GM21723 (cell line): ENCODE measurements at regions not wholly inside any gene's neighbourhood (a gene's known extent, or its start where the extent isn't known, plus 50 kb on each side); places are given as distances from the start of the nearest gene placed in this dataset.

ENCODE experiments used
- ATAC-seq: cut with Tn5 transposase; IDR thresholded peaks from one replicate; pipeline ENCODE4 v1.9.1; 2021; ENCODE audit warnings: mild to moderate bottlenecking, moderate library complexity; ENCODE audit not compliant: unreplicated experiment

- ATAC-seq, result no peak
These were observed 814.1 kb upstream of the SALL3 start for GRCh38 chr18:78165525-78165924.

- ATAC-seq, result no peak
These were observed 811.1 kb upstream of the SALL3 start for GRCh38 chr18:78168526-78168925.

GRCh38 chr18:78169174-78169864, 810.3 kb upstream of the SALL3 start:
- no peak for ATAC-seq

GRCh38 chr18:78171954-78172353, 807.7 kb upstream of the SALL3 start:
- ATAC-seq, result no peak

GRCh38 chr18:78174737-78175136, 804.9 kb upstream of the SALL3 start:
- ATAC-seq, result no peak

GRCh38 chr18:78178812-78179211, 800.8 kb upstream of the SALL3 start:
- ATAC-seq, result no peak

GRCh38 chr18:78180741-78181140, 798.9 kb upstream of the SALL3 start:
- no peak for ATAC-seq

- ATAC-seq, result no peak
These were observed 795.8 kb upstream of the SALL3 start for GRCh38 chr18:78183815-78184214.

- no peak for ATAC-seq
These were observed 788.3 kb upstream of the SALL3 start for GRCh38 chr18:78191276-78191675.

- no peak for ATAC-seq
These were observed 787.6 kb upstream of the SALL3 start for GRCh38 chr18:78192054-78192453.

GRCh38 chr18:78196280-78196679, 783.3 kb upstream of the SALL3 start:
- ATAC-seq, result no peak

- ATAC-seq, result no peak
These were observed 780.6 kb upstream of the SALL3 start for GRCh38 chr18:78199002-78199401.

GRCh38 chr18:78199611-78200010, 780.0 kb upstream of the SALL3 start:
- ATAC-seq, result no peak

GRCh38 chr18:78207942-78208341, 771.7 kb upstream of the SALL3 start:
- no peak for ATAC-seq

- no peak for ATAC-seq
These were observed 771.2 kb upstream of the SALL3 start for GRCh38 chr18:78208461-78208860.

GRCh38 chr18:78213361-78213994, 766.1 kb upstream of the SALL3 start:
- ATAC-seq, result no peak

GRCh38 chr18:78221496-78221895, 758.1 kb upstream of the SALL3 start:
- no peak for ATAC-seq

GRCh38 chr18:78228974-78229373, 750.6 kb upstream of the SALL3 start:
- ATAC-seq, result no peak

- ATAC-seq, result no peak
These were observed 748.7 kb upstream of the SALL3 start for GRCh38 chr18:78230911-78231310.

- ATAC-seq, result no peak
These were observed 747.4 kb upstream of the SALL3 start for GRCh38 chr18:78232196-78232595.

- no peak for ATAC-seq
These were observed 741.8 kb upstream of the SALL3 start for GRCh38 chr18:78237864-78238263.

- ATAC-seq, result no peak
These were observed 741.1 kb upstream of the SALL3 start for GRCh38 chr18:78238404-78239089.
